ENCODE measurements at regions not wholly inside any gene's neighbourhood (a gene's known extent, or its start where the extent isn't known, plus 50 kb on each side); places are given as distances from the start of the nearest gene placed in this dataset.

- no peak for TF ChIP-seq POLR2AphosphoS5 (IDR thresholded peaks at IDR 0.05)
- TF ChIP-seq CTCF (IDR thresholded peaks at IDR 0.05): no peak
- TF ChIP-seq EP300 (IDR thresholded peaks at IDR 0.05): no peak
- TF ChIP-seq POLR2A (IDR thresholded peaks at IDR 0.05): no peak
These were observed 314.7 kb upstream of the DACH1 start for GRCh38 chr13:72181661-72182060.

Measured in sigmoid colon (tissue), 4 donors.